HG02623 (cell line): ENCODE measurements at regions not wholly inside any gene's neighbourhood (a gene's known extent, or its start where the extent isn't known, plus 50 kb on each side); places are given as distances from the start of the nearest gene placed in this dataset.

Experiments used
- ATAC-seq: cut with Tn5 transposase; IDR thresholded peaks from one replicate; pipeline ENCODE4 v1.9.1; 2021; ENCODE audit warnings: moderate library complexity; ENCODE audit not compliant: unreplicated experiment

GRCh38 chrX:45894864-45895645, 650.2 kb downstream of the ZNF674 start:
- no peak for ATAC-seq

GRCh38 chrX:45889471-45889870, 655.8 kb downstream of the ZNF674 start:
- no peak for ATAC-seq

GRCh38 chrX:45888518-45888917, 656.7 kb downstream of the ZNF674 start:
- ATAC-seq = no peak

GRCh38 chrX:45885931-45886330, 659.3 kb downstream of the ZNF674 start:
- ATAC-seq = no peak

GRCh38 chrX:45879512-45879911, 665.7 kb downstream of the ZNF674 start:
- ATAC-seq = no peak

GRCh38 chrX:45876206-45876605, 669.0 kb downstream of the ZNF674 start:
- no peak for ATAC-seq

- no peak for ATAC-seq
Measured at GRCh38 chrX:45873781-45874180, 671.4 kb downstream of the ZNF674 start.

GRCh38 chrX:45872480-45872879, 671.8 kb upstream of the DIPK2B start:
- ATAC-seq = no peak

GRCh38 chrX:45868425-45868824, 667.7 kb upstream of the DIPK2B start:
- ATAC-seq = no peak

GRCh38 chrX:45862801-45863200, 662.1 kb upstream of the DIPK2B start:
- ATAC-seq = no peak

- no peak for ATAC-seq
Measured at GRCh38 chrX:45860450-45860849, 659.8 kb upstream of the DIPK2B start.

GRCh38 chrX:45859407-45859806, 658.7 kb upstream of the DIPK2B start:
- ATAC-seq = no peak

- no peak for ATAC-seq
Measured at GRCh38 chrX:45852884-45853283, 652.2 kb upstream of the DIPK2B start.

- no peak for ATAC-seq
Measured at GRCh38 chrX:45851434-45851991, 650.8 kb upstream of the DIPK2B start.

- ATAC-seq = no peak
Measured at GRCh38 chrX:45850775-45851433, 650.2 kb upstream of the DIPK2B start.

- ATAC-seq = no peak
Measured at GRCh38 chrX:45850197-45850774, 649.6 kb upstream of the DIPK2B start.

GRCh38 chrX:45849261-45849862, 648.7 kb upstream of the DIPK2B start:
- ATAC-seq = no peak

- ATAC-seq = no peak
Measured at GRCh38 chrX:45847961-45848360, 647.3 kb upstream of the DIPK2B start.

GRCh38 chrX:45846328-45846727, 645.7 kb upstream of the DIPK2B start:
- ATAC-seq = no peak

GRCh38 chrX:45845142-45845541, 644.5 kb upstream of the DIPK2B start:
- ATAC-seq = no peak

- no peak for ATAC-seq
Measured at GRCh38 chrX:45843518-45843917, 642.8 kb upstream of the DIPK2B start.
